HCT116 (cell line): ENCODE measurements at regions not wholly inside any gene's neighbourhood (a gene's known extent, or its start where the extent isn't known, plus 50 kb on each side); places are given as distances from the start of the nearest gene placed in this dataset.

ENCODE experiments used
- ATAC-seq: fragments of 200-7000 bp; cut with Tn5 transposase; 2 replicates; pipeline ENCODE4 v1.9.1; 2020; ENCODE audit warnings: mild to moderate bottlenecking, moderate library complexity
- BruUV-seq: library from RNA; stranded (reverse); fragments of 400-500 nt; replicated peaks from 2 replicates; lab custom pipeline; 2021; lab: Mats Ljungman, UMichigan
- CTCF ChIA-PET: fragments of 300-600 bp; sonication (Branson Sonifier 250); formaldehyde crosslinking; loops from one replicate; lab custom pipeline; 2021; ENCODE audit warnings: antibody characterized with exemption; lab: Charles Lee
- POLR2A ChIA-PET: fragments of 300-600, 350-600 bp; sonication (Branson Sonifier 250); formaldehyde crosslinking; loops from one replicate; lab custom pipeline; 2021; ENCODE audit warnings: antibody characterized with exemption; lab: Charles Lee
- RAD21 ChIA-PET, 2 experiments: fragments of 300-600 bp; sonication (Branson Sonifier 250); formaldehyde crosslinking; loops; one replicate each; lab custom pipeline; 2023; ENCODE audit warnings: low total read pairs in 2 of 2; ENCODE audit not compliant: uncharacterized antibody in 2 of 2, unreplicated experiment in 2 of 2, low non-redundant PET in 1 of 2; lab: Charles Lee
- DNase-seq: peaks from one replicate; pipeline ENCODE4 v3.0.0-alpha.2; 2010; ENCODE audit warnings: low read depth, low spot score
- H2AFZ ChIP-seq: fragments of 200-600 bp; shearing (Covaris generic), sonication (generic); 2 replicates; pipeline ENCODE4 v1.6.1; 2017; ENCODE audit warnings: low read depth, mixed run types, mixed read lengths, antibody characterized with exemption, low read length; ENCODE audit not compliant: poor library complexity, severe bottlenecking
- H3K27ac ChIP-seq: 2 replicates; pipeline ENCODE4 v1.5.1; 2012; ENCODE audit warnings: low read depth, low read length
- H3K27me3 ChIP-seq: fragments of 200-600 bp; sonication (generic); 2 replicates; pipeline ENCODE4 v1.6.1; 2016; ENCODE audit warnings: mixed run types, low read length, mixed read lengths; ENCODE audit not compliant: insufficient read depth
- H3K36me3 ChIP-seq, 2 experiments: fragments of 200-500 bp in 1 of 2; fragments of 200-600 bp in 1 of 2; sonication (Bioruptor generic) in 1 of 2; sonication (generic) in 1 of 2; 2 replicates each; pipeline versions ENCODE4 v1.5.1 to v1.6.1; 2014 to 2016; ENCODE audit warnings: low read length in 2 of 2, inconsistent platforms in 1 of 2, mixed read lengths in 1 of 2, mixed run types in 1 of 2; ENCODE audit not compliant: insufficient read depth in 2 of 2, control insufficient read depth in 1 of 2
- H3K4me1 ChIP-seq, 2 experiments: fragments of 200-600 bp in 1 of 2; sonication (generic) in 1 of 2; 2 replicates each; pipeline versions ENCODE4 v1.5.1 to v1.6.1; 2012 to 2017; ENCODE audit warnings: low read length in 2 of 2, inconsistent platforms in 1 of 2, mild to moderate bottlenecking in 1 of 2, mixed read lengths in 1 of 2, mixed run types in 1 of 2, moderate library complexity in 1 of 2; ENCODE audit not compliant: insufficient read depth in 2 of 2, control insufficient read depth in 1 of 2
- H3K4me2 ChIP-seq: fragments of 200-600 bp; sonication (generic); 2 replicates; pipeline ENCODE4 v1.6.1; 2017; ENCODE audit warnings: mixed run types, low read length, mixed read lengths
- H3K4me3 ChIP-seq, 2 experiments: fragments of 200-600 bp in 1 of 2; sonication (generic) in 1 of 2; replicated peaks in 1 of 2; 2 replicates each; pipeline ENCODE4 v1.5.1; 2011 to 2016; ENCODE audit warnings: low read length in 2 of 2, control low read depth in 1 of 2, low read depth in 1 of 2, mild to moderate bottlenecking in 1 of 2, mixed read lengths in 1 of 2, mixed run types in 1 of 2
- H3K79me2 ChIP-seq: fragments of 200-600 bp; sonication (generic); 2 replicates; pipeline ENCODE4 v1.6.1; 2017; ENCODE audit warnings: mild to moderate bottlenecking, mixed run types, low read length, moderate library complexity, mixed read lengths; ENCODE audit not compliant: insufficient read depth
- H3K9ac ChIP-seq: fragments of 200-600 bp; sonication (generic); 2 replicates; pipeline ENCODE4 v1.6.1; 2016; ENCODE audit warnings: low read length, mixed read lengths
- H3K9me2 ChIP-seq: fragments of 200-600 bp; sonication (generic), shearing (Covaris generic); 2 replicates; pipeline ENCODE4 v1.6.1; 2017; ENCODE audit warnings: mixed run types, mild to moderate bottlenecking, moderate library complexity; ENCODE audit not compliant: insufficient read depth
- H3K9me3 ChIP-seq, 2 experiments: fragments of 200-500 bp in 1 of 2; fragments of 200-600 bp in 1 of 2; sonication (Bioruptor generic) in 1 of 2; sonication (generic) in 1 of 2; 2 replicates each; pipeline ENCODE4 v1.6.1; 2014 to 2017; ENCODE audit warnings: low read length in 2 of 2, mixed read lengths in 2 of 2, inconsistent platforms in 1 of 2, low read depth in 1 of 2, mild to moderate bottlenecking in 1 of 2, mixed run types in 1 of 2, moderate library complexity in 1 of 2; ENCODE audit not compliant: control insufficient read depth in 1 of 2, insufficient read depth in 1 of 2
- H4K20me1 ChIP-seq: fragments of 200-600 bp; sonication (generic), shearing (Covaris generic); 2 replicates; pipeline ENCODE4 v1.6.1; 2017; ENCODE audit warnings: mixed run types, mild to moderate bottlenecking, moderate library complexity; ENCODE audit not compliant: insufficient read depth
- CBX3 ChIP-seq: IDR thresholded peaks from 2 replicates; pipeline ENCODE4 v1.6.1; 2012; ENCODE audit warnings: low read depth
- EGR1 ChIP-seq: IDR thresholded peaks from 2 replicates; pipeline ENCODE4 v1.6.1; 2012; ENCODE audit warnings: low read depth
- ELF1 ChIP-seq: IDR thresholded peaks from 2 replicates; pipeline ENCODE4 v1.6.1; 2012; ENCODE audit warnings: low read depth, borderline replicate concordance
- FOSL1 ChIP-seq: IDR thresholded peaks from 2 replicates; pipeline ENCODE4 v1.6.1; 2012; ENCODE audit warnings: low read depth
- JUND ChIP-seq: IDR thresholded peaks from 2 replicates; pipeline ENCODE4 v1.6.1; 2012
- RAD21 ChIP-seq: IDR thresholded peaks from 2 replicates; pipeline ENCODE4 v1.6.1; 2012; ENCODE audit warnings: low read depth, mild to moderate bottlenecking
- YY1 ChIP-seq: IDR thresholded peaks from 2 replicates; pipeline ENCODE4 v1.6.1; 2011; ENCODE audit warnings: low read length, low read depth, moderate library complexity, mild to moderate bottlenecking; ENCODE audit not compliant: insufficient replicate concordance; ENCODE audit errors: extremely low read depth
- ZFX ChIP-seq: fragments of 450-650 bp; IDR thresholded peaks from 2 replicates; pipeline ENCODE4 v1.6.1; 2017
- intact Hi-C: fragments of 100-400 bp; cut with micrococcal nuclease; formaldehyde crosslinking; loops from 2 replicates; pipeline ENCODE4 v1.10.0; 2022
- TF ChIP-seq, protein P1 (sequence below): IDR thresholded peaks from 2 replicates; pipeline ENCODE4 v1.6.1; 2012; ENCODE audit warnings: low read depth
- TF ChIP-seq, protein P2 (sequence below): IDR thresholded peaks from 2 replicates; pipeline ENCODE4 v1.6.1; 2012

DNA sequence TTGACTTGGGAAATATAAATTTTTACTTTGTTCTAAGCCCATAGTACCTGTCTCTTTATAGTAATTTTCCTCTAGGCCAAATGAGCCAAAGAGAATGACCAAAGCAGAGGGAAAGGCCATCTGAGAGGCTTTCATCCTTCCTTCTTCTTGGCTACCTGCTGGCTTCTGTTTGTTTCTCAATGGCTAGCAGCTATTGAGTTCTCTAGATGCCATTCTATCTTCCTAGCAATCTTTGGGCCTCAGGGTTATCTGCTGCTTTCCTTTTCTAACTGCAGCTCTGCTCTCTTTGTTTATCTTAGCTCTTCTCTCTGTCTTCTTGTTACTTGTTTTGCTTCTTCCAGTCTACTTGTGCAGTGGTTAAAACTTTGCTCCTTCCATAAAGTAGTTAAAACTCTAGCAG lies 601.1 kb upstream of the NRXN1 start:
- intact Hi-C loops: no loop called here
- Histone ChIP-seq H3K79me2 (no peaks in the 10 kb centered on the region), H3K4me3 (no peak overlapping the region), H2AFZ (no peak overlapping the region), H3K27ac (no peak overlapping the region), H3K9me2 (no peaks in the 10 kb centered on the region), H3K27me3 (no peaks in the 10 kb centered on the region), H3K9ac (no peak overlapping the region), H3K36me3 (no peaks in the 10 kb centered on the region), H3K9me3 (no peaks in the 10 kb centered on the region), H3K4me2 (no peak overlapping the region), H3K4me1 (no peaks in the 10 kb centered on the region), H4K20me1 (no peaks in the 10 kb centered on the region)
- DNase-seq (no peak), ATAC-seq (no peak)
- TF ChIP-seq ELF1 (no peak), JUND (no peak), EGR1 (no peak), YY1 (no peak), FOSL1 (no peak), RAD21 (no peak), CBX3 (no peak), ZFX (no peak)
- TF ChIP-seq, protein P1, sequence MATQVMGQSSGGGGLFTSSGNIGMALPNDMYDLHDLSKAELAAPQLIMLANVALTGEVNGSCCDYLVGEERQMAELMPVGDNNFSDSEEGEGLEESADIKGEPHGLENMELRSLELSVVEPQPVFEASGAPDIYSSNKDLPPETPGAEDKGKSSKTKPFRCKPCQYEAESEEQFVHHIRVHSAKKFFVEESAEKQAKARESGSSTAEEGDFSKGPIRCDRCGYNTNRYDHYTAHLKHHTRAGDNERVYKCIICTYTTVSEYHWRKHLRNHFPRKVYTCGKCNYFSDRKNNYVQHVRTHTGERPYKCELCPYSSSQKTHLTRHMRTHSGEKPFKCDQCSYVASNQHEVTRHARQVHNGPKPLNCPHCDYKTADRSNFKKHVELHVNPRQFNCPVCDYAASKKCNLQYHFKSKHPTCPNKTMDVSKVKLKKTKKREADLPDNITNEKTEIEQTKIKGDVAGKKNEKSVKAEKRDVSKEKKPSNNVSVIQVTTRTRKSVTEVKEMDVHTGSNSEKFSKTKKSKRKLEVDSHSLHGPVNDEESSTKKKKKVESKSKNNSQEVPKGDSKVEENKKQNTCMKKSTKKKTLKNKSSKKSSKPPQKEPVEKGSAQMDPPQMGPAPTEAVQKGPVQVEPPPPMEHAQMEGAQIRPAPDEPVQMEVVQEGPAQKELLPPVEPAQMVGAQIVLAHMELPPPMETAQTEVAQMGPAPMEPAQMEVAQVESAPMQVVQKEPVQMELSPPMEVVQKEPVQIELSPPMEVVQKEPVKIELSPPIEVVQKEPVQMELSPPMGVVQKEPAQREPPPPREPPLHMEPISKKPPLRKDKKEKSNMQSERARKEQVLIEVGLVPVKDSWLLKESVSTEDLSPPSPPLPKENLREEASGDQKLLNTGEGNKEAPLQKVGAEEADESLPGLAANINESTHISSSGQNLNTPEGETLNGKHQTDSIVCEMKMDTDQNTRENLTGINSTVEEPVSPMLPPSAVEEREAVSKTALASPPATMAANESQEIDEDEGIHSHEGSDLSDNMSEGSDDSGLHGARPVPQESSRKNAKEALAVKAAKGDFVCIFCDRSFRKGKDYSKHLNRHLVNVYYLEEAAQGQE: no peak
- TF ChIP-seq, protein P2, sequence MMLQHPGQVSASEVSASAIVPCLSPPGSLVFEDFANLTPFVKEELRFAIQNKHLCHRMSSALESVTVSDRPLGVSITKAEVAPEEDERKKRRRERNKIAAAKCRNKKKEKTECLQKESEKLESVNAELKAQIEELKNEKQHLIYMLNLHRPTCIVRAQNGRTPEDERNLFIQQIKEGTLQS: no peak
- ChIA-PET CTCF (no interaction called here), RAD21 (no interaction called here), POLR2A (no interaction called here)
- BruUV-seq: no TSS peak
